ENCODE measurements at regions not wholly inside any gene's neighbourhood (a gene's known extent, or its start where the extent isn't known, plus 50 kb on each side); places are given as distances from the start of the nearest gene placed in this dataset.

DNA sequence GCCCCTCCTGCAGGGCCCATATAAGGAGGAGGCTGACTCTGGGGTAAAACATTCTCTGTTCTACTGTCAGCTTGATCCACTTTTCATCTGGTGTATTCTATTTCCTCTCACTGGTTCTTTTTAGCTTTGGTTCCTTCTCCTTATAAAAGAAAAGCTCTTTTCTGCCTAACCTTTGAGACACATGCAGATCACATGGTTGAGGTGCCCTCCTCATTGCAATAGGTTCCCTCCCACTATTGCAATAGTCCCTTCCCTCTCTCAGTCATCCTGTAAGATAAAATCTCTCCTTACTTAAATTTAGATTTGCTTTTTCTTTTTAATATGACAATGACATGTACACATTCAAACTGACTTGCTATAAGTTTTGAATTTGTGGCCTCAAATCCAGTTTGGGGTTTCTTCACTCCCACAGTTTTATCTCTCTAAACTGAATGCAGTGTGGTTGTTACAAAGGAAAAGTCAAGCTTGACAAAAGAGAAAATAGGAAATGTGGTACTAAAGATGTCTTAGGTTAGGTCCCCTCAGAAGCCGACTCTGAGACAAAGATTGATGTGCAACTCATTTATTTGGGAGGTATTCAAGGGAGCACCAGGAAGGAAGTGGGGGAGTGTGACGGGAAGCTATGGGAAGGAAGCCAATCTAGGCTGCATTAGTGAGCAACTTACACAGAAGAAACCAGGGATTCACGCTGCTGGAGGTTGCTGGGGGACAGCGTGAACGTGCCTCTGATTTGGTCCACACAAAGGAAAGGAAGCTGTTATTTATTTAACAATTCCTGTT, 127.6 kb upstream of the LINC00305 start:
- no peak for DNase-seq

GRCh38 chr18:64275593-64276300, 126.9 kb upstream of the LINC00305 start:
- DNase-seq, result no peak

DNA sequence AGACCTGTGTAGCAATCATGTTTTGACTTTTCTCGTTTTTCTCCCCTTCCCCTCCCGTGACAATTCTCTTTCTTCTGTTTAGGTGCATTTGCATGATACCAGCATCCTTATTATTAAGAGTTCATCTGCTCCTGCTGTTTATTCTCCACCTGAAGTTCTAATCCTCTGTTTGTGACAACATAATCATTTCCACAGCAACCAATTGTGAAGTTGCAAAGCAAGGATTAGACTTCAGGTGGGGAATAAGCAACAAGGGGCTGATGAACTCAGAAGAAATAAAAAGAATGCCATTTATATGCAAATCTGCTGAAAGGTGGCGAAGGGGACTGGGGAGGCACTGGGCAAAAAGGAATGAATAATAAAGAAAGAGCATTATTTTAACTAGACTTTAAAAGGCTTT, 124.8 kb upstream of the LINC00305 start:
- no peak for DNase-seq

DNA sequence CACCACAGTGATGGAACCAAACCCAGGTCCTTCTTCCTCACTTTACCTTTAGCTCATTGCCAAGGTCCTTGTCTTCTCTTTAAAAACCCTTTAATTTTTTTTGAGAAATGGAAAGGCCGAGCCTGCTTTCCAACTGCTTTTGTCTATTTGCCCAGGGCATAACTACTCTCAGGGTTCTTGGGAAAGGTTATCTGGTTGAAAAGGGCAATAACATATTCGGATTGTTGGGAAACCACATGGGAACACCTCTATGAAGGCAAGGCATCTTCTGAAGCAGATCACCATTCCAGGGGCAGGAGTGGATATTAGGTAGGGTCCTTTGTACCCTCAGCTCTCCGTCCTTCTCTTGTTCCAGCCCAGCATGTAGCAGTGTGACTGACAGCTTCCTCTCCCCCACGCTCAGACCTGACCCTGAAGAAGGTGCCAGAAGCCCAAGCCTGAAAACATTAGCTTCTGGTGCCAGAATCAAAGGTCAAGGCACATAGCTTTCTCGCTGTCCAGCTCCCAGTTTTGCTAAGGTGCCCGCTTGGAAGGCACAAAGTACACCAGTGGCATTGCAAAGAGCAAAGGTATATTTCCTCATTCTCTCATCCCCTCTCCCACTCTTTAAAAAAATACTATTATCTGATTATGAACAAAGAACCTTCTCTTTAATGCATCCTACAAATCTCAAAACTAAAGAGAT, 123.2 kb upstream of the LINC00305 start:
- DNase-seq, result no peak

GRCh38 chr18:64271246-64271645, 122.4 kb upstream of the LINC00305 start:
- no peak for DNase-seq

DNA sequence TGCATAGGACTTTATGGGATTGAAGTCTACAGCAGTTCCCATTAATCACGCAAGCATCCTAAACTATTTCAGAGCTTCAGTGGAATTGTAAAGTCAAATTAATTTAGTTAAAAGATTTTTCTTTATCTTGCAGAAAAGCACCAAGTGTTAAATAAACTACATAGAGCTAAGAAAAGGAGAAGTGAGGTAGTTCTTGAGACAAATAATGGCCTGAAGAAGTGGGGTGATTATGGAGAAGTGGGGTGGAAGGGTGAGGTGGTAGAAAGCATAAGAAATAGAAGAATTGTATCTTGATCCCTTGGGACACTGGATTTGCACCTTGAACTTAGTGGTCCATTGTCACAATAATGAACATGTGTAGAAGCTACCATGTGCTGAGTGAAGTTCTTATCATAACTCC, 121.7 kb upstream of the LINC00305 start:
- DNase-seq, result no peak

- no peak for DNase-seq
These were observed 121.2 kb upstream of the LINC00305 start for GRCh38 chr18:64270121-64270520.

DNA sequence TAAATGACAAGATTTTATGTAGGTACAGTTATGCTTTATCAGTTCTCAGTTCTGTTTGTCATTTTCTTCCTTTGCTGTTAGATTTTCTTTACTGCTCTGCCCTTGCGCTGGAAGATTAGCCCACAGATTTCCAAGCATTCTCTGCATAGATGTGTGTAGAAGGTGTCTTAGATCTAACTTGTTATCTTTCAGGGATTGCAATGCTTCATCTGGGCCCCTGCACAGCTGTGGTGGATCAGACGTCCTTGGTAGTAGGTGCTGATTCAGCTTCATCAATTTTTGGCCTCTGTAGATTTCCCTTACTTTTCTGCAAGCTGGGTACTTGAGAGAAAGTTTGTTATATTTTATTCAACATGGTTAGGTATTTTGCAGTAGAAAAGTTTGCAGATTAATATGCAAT, 115.3 kb upstream of the LINC00305 start:
- no peak for DNase-seq

DNA sequence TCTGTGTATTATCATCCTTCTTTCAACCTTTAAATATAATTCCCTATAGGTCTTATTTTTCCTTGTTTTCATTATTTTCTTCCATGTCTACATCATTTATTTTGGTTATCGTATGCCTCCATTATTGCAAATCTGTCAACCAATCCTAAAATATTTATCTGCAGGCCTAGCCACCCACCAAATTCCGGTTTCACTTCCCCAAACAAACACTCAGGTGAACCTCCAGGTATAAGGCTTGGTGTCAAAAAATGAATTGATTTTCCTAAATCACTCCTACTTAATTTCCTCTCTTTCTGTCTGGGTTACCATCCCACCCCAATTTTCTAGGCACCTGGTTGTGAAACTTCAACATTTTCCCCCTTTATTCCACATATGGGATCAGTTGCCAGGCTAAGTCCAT, 111.9 kb upstream of the LINC00305 start:
- no peak for DNase-seq

DNA sequence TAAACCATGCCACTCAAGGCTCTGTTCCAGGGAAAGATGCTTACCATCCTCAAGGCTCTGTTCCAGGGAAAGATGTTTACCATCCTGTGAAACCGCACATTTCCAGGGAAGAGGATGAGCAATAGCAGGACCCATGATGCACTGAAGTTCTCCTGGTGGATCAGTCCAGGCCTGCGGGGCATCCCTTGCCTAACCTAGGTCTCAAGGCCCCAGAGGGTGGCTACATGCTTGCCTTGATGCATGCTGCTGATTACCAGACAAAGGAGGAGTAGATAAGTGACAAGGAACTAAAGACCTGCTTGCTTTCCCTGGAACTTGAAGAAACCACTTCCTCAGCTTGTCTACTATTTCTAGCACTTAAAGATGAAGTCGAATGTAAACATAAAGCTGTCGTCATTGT, 111.0 kb upstream of the LINC00305 start:
- no peak for DNase-seq

GRCh38 chr18:64258111-64258650, 109.3 kb upstream of the LINC00305 start:
- no peak for DNase-seq

DNA sequence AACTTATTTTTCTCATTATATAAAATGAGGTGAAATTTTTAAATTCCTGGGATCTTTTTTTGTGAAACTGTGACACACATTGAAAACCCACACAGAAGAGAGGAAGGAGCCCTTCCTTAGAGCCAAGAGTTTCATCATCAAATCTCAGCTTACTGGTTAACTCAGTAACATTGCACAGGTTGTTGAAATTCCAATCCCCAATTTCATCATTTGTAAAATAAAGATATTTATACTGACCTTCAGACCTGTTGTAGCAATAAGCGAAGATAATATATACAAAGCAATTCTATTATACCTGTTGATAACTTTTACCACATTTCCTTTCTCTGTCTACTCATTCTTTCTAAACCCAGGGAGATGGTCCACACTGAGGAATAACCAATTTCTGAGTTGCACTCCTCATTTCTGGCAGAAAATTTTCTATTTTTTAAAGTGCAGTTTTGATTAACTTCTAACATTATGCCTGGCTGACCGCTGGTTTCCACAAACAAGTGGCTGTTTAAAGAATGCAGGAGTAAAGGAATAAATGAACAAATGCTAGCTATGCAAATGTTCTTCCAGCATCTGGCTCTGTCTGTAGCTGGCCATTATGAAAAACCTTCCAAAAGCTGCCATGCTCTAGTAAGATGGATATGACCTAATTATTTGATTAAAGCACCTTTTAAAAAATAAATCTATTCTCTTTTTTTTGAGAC, 105.7 kb upstream of the LINC00305 start:
- DNase-seq, result no peak

- DNase-seq, result no peak
These were observed 105.0 kb upstream of the LINC00305 start for GRCh38 chr18:64253873-64254272.

DNA sequence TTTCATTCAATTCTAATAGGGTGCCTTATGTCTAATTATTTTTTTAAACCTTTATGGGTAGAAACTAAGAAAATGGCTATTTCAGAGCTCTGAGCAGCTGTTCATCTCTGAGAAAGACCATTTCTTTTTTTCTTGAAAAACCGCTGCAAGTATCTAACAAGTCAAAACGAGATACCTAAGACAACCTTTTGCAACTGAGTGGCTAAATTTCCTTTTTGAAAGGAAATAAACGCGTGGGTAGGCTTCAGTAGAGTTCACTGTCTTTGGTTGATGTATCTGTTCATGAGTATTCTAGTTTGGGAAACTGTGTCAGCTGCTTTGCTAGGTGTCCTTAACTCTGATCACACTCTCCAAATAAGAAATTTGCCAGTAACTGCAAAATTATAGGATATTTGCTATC, 104.3 kb upstream of the LINC00305 start:
- no peak for DNase-seq

DNA sequence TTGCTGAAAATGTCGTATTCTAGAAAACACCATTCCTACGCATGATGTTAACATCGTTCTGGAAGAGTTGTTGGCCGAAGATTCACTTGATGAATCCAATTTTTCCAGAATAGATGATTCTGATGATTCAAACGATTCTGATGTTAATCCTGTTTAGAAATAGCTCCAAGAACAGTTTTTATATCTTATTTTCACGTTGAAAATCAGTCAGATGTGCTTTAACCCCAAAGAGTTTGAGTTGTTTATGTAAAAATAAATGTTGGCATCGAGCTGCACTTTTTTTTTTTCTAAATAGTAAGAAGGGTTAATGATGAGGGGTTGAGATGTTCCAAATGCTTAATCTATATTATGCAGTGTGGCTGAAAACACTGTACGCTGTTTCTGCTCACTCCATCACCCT, 99.9 kb upstream of the LINC00305 start:
- no peak for DNase-seq

DNA sequence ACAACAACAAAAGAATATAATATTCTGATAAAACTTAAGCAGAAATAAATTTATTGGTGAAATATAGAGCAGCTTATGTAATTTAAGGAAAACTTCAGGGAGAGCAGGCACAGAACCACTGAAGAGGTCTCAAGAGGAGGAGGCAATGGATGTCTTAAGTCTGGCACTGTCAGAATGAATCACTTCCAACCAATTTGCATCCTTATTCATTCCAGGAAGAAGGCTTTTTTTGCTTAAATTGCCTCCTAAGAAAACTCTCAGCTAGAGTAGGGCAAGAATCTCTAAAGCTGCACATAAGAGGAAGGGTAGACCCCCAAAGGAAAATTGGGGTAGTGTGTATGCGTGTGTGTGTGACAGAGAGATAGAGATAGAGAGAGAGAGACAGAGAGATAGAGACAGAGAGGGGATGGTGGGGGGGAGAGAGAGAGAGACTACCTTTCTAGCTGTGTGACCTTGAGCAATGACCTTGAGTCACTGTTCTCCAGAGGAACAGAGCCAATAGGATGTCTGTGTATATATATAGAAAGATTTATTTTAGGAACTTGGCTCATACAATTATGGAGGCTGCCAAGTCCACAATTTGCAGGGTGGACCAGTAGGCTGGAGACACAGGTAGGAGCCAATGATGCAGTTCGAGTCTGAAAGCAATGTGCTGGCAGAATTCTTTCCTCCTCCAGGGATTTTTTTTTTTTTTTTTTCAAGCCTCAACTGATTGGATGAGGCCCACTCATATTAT, 96.4 kb upstream of the LINC00305 start:
- no peak for DNase-seq

DNA sequence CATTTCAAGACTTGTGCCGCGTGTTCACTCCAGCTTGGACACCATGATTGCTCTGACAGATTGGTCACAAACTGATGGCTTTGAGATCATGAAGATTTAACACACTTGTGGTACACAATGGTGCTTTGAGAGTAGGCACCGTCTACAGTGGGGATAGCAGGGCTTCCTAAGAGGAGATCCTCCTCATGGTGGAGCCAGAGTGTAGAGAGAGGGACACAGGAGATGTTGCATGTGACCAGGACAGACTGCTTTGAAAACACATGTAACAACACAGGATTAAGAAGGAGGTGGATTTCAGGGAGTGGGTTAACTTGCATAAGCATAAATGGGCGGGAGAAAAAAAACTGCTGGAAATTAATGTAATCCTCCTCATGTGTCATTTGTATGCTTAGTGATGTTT, 95.7 kb upstream of the LINC00305 start:
- no peak for DNase-seq

DNA sequence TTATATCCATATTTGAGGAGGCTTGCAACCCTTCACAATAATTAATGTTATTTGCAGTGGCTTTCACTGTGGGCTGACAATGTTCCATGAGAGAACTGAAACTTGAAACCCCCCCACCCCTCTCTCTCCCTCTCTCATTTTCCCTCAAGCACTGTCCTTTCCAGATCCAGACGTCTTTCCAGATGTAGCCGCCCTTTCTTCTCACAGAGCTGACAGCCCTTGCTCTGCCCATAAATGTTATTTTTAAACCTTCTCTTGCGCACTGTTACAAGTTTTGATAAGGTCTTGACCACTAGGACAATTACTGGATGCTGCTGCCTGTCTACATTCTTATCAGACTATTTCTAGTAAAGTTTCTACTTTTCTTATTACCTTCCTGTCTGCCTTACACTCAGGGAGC, 91.4 kb upstream of the LINC00305 start:
- no peak for DNase-seq

DNA sequence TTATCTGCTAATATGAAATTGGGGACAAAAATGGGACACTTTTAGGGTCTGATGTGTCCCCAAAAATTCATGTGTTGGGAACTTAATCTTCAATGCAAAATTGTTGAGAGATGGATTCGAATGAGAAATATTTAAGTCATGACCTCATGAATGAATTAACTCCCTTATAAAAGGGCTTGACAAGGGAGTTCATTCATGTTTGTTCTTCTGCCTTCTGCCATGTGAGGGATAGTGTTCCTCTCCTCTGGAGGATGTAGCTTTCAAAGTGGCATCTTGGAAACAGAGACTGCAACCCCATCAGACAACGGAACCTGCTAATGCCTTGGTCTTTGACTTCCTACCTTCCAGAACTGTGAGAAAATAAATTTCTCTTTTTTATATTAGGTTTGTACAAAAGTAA, 89.2 kb upstream of the LINC00305 start:
- no peak for DNase-seq

- no peak for DNase-seq
These were observed 85.4 kb upstream of the LINC00305 start for GRCh38 chr18:64234321-64234720.

- no peak for DNase-seq
These were observed 85.0 kb upstream of the LINC00305 start for GRCh38 chr18:64233851-64234250.

DNA sequence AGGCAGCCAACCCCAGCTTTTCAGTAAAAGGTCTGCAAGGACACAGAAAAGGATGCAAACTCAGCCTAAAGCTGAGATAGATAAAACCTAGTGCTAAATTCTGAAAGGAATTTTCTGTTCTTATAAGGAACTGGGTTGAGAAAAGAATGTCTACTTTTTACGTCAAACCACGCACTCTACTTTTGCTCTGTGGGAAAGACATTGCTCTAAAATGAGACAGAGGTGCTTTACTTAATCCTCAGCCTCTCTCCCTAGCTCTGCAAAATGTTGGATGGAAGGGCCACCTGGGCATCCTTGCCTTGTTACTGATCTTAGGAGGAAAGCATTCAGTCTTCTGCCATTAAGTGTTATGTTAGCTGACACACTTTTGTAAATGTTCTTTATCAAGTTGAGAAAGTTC, 72.1 kb upstream of the LINC00305 start:
- DNase-seq, result no peak

All from hippocampal formation (tissue), 2 donors.